Kidney glomerular epithelial cell (primary cell): ENCODE measurements at regions not wholly inside any gene's neighbourhood (a gene's known extent, or its start where the extent isn't known, plus 50 kb on each side); places are given as distances from the start of the nearest gene placed in this dataset.
"Not testable (repeated sequence)": the region's sequence is repeated elsewhere in the genome, so short reads cannot be mapped to it uniquely, and the experiment has no call there.

Source experiments
- DNase-seq: peaks from one replicate; lab custom pipeline; 2025; lab: John Stamatoyannopoulos, UW

DNA sequence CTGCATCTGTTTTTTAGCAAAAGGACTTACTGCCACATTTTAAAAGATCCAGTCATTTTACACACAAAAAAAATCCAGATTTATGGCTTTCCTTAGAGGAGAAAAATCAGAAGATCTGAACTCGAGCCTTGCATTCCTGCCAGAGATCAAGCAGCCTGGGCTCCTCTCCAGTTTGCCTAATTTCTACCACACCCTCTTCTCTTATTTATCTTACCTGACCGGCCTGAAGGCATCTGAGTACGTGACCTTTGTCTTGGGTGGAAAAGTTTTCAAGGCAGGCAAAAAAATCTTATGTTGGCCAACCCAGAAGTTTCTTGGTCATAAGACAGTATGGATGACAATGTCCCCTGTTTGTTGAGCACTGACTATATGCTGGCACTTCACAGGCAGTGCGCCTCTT lies 60.3 kb downstream of the CHRD start:
- DNase-seq: no peak

GRCh38 chr3:184441202-184441900 lies 61.5 kb downstream of the CHRD start:
- DNase-seq: no peak

DNA sequence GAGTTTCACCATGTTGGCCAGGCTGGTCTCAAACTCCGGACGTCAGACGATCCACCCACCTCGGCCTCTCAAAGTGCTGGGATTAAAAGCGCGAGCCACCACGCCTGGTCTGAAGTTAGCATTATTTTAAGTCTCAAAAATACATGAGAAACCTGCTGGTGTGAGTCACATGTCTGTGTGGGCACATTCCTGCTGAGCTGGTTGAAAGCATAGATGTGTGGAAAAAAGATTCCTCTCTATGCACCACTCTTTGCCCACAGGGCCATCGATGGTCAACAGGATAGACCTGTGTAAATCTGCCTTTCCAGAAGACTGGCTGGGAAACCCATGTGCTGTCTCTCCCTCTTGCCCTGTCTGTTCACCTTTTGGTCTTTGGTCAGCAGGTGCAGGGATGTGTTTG lies 63.5 kb downstream of the CHRD start:
- DNase-seq: no peak

DNA sequence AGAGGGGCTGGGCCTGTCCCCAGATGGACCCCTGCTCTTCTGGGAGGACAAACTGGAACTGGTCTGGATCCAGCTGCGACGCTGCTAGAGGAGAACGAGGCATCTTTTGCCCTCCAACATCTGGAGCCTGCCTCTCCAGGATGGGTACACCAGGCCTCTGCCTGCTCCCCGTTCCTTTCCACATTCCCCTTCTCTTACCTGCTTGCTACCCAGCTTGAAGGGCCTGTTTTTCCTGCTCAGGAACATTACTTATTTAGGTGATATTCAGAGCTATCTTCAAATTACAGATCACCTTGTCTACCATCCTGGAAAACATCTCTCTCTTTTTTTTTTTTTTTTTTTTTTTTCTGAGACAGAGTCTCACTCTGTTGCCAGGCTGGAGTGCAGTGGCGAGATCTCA lies 64.0 kb downstream of the CHRD start:
- DNase-seq: no peak

- peak; percentile 63 for DNase-seq
Measured at GRCh38 chr3:184448321-184449160, 68.7 kb downstream of the CHRD start.

DNA sequence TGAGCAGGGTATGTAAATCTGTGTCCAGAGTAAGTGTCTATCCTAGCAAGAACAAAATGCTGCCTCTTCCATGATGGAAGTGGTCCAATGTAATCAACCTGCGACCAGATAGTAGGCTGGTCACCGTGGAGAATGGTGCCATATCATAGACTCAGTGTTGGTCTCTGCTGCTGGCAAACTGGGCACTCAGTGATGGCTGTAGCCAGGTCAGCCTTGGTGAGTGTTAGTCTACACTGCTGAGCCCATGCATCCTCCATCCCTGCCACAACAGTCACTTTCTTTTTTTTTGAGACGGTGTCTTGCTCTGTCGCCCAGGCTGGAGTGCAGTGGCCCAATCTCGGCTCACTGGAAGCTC lies 69.3 kb downstream of the CHRD start:
- no peak for DNase-seq

- no peak for DNase-seq
Measured at GRCh38 chr3:184450547-184450946, 70.7 kb downstream of the CHRD start.

- no peak for DNase-seq
Measured at GRCh38 chr3:184453296-184453695, 73.4 kb downstream of the CHRD start.

GRCh38 chr3:184455991-184456390 lies 76.1 kb downstream of the CHRD start:
- no peak for DNase-seq

- DNase-seq: no peak
Measured at GRCh38 chr3:184456476-184456875, 76.6 kb downstream of the CHRD start.

GRCh38 chr3:184457329-184457728 lies 77.5 kb downstream of the CHRD start:
- DNase-seq: no peak

- not testable (repeated sequence) for DNase-seq
Measured at GRCh38 chr3:184457784-184458377, 78.0 kb downstream of the CHRD start.

DNA sequence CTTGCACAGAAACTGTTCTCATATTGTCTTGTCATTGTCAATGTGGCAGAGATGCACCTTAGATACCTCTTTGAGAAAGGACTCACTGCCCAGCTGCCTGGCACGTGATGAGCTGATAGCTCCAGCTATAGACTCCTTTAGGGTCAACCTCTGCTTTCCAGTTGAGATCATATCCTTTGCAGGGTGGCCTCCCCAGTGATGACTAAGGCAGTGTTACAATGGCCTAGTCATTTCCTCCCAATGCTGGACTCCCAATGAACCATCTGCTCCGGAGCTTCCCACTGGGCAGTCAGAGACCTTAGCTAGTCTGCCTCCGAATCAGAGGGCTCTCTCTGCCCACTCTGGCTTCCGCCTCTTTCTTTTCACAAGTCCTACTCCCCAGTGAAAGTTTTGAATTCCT lies 79.5 kb downstream of the CHRD start:
- no peak for DNase-seq

GRCh38 chr3:184460276-184460675 lies 80.4 kb downstream of the CHRD start:
- no peak for DNase-seq

DNA sequence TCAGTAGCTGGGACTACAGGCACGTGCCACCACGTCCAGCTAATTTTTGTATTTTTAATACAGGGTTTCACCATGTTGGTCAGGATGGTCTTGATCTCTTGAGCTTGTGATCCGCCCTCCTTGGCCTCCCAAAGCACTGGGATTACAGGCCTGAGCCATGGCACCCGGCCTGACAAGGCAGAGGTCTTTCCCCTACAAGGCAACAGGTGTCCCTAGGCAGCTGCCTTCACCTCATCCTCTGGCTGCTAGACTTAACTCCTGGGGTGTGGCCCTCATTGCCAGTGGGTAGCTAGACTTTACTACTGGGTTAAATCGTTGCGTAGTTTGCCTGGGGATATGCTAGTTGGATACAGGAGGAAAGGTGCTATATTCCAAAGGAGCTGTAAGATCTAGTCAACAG lies 81.4 kb downstream of the CHRD start:
- DNase-seq: no peak

DNA sequence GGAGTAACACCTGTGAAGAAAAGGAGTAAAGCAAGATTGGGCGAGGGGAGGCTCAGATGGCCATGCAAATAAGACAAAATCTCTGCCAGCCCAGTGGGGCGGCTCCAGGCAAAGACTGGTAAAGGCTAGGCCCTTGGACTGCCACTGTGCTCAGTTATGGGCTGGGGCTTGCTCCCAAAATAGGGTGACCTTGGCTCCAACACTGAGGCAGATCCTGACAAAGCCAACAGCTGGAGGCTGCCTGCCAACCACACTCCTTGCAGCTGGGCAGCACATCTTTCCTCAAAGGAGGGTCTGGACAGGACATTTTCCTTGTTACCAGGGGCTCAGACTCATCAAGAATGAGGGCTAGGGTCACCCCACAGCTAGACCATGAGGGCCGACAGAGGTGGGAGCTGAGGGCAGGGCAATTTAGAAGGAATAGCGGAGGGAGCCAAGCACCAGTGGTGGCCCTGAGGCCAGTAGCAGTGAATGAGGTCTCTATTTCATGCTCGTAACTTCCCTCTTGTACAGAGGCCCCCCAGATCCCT lies 86.1 kb downstream of the CHRD start:
- no peak for DNase-seq

- no peak for DNase-seq
Measured at GRCh38 chr3:184466413-184466960, 86.6 kb downstream of the CHRD start.

DNA sequence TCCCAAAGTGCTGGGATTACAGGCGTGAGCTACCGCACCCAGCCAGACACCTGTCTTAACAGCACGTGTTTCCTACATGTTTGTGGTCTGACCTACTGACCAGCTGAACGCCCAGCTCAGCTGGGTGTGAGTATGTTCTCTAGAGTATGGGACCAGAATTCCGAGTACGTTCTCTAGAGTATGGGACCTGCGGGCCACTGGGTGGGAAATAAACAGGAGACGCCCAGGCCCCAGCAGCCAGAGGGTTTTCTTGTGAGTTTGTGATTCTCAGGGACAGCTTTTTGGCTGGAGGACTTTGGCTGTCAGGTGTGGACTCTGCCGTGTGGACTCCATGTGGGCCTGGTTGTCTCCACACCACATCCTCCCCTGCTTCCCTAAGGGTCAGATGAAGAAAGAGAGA lies 87.3 kb downstream of the CHRD start:
- no peak for DNase-seq

DNA sequence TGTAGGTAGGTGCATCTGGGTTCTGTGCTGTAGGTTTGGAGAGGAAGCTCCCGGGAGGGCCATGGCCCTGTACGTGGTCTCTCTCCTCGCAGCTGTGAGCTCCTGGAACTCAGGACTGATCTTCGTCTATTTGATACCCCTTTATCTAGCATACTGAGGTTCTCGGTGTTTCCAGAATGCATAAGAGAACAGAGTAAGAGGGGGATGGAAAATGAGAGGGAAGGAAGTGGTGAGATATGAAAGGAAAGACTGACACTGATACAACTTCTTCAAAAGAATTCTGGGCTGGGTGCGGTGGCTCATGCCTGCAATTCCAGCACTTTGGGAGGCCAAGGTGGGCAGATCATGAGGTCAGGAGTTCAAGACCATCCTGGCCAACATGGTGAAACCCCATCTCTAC lies 90.7 kb downstream of the CHRD start:
- no peak for DNase-seq

- DNase-seq: no peak
Measured at GRCh38 chr3:184471439-184471838, 90.1 kb upstream of the EPHB3 start.

DNA sequence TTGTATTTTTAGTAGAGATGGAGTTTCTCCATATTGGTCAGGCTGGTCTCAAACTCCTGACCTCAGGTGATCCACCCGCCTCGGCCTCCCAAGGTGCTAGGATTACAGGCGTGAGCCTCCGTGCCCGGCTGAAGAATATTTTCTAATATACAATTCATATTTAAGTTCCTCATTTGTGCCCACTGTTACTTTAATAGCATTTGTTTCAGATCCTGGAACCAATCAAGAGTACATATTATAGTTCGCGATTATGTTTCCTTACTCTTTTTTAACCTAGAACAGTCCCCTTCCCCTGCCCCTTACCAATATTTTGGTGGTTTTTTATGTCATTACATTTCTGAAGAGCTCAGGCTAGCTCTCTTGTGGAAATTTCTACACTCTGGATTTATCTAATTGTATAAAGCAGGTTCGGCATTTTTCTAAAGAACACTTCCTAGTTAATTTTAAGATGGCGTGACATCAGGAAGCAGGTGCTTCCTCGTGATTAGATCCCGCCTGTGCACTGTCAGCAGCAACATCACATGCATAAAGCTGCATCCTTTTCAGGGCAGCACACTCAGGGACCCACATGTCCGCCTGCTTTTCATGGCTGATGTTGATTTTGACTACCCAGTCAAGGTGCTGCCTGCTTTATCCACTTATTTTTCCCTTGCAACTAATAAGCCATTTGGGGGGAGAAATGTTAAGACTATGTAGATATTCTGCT lies 88.7 kb upstream of the EPHB3 start:
- DNase-seq: no peak

DNA sequence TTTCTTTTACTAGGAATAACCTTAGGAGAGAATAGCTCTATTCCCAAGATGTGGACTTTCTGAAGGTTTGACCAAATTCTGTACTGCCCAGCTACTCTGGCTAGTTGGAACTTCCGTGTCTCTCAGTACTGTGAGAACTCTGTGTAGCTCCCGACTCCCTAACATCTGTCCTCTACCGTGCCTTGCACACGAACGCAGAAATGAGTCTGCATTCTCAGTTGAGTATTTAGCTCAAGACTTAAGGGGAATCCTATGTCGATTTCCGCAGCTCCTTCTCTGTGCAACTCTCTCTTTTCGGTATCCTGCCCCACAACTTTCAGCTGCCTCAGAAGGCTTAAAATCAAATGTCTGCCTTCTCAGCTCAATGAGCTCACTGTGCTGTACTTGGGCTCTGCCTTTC lies 86.7 kb upstream of the EPHB3 start:
- no peak for DNase-seq
